ENCODE measurements at regions not wholly inside any gene's neighbourhood (a gene's known extent, or its start where the extent isn't known, plus 50 kb on each side); places are given as distances from the start of the nearest gene placed in this dataset.

DNA sequence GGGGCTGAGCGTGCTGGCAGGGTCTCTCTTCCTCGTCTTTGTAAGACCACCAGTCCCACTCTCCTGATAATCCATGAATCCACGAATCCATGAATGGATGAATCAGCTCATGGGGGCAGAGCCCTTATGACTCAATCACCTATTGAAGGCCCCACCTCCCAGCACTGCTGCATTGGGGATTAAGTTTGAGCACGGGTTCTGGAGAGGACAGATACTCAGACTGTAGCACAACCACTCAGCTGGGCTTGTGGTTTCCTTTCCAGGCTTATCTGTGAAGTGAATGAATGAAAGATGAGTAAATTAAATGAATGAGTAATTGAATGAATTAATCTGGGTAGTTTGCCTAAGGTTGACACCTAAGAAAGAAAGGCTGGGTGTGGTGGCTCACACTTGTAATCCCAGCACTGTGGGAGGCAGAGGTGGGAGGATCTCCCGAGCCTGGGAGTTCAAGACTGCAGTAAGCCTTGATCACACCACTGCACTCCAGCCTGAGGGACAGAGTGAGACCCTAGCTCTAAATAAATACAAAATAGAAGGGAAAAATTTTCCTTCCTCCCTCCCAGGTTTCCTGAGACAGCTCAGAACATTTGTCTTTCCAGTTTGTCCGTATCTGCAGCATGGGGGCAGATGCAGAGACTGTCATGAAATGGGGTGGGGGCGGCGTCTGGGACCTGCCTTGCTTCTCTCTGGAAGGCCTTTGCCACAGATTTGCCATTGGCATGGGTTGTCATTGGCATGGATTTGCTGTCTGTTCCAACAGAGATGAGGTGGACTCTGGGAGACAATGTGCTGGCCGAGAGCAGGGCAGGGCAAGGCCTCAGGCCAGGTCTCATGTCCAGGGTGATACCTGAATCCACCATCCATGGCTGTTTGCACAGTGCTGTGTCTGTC, 187.7 kb upstream of the C1orf174 start:
- TF ChIP-seq, protein P1, sequence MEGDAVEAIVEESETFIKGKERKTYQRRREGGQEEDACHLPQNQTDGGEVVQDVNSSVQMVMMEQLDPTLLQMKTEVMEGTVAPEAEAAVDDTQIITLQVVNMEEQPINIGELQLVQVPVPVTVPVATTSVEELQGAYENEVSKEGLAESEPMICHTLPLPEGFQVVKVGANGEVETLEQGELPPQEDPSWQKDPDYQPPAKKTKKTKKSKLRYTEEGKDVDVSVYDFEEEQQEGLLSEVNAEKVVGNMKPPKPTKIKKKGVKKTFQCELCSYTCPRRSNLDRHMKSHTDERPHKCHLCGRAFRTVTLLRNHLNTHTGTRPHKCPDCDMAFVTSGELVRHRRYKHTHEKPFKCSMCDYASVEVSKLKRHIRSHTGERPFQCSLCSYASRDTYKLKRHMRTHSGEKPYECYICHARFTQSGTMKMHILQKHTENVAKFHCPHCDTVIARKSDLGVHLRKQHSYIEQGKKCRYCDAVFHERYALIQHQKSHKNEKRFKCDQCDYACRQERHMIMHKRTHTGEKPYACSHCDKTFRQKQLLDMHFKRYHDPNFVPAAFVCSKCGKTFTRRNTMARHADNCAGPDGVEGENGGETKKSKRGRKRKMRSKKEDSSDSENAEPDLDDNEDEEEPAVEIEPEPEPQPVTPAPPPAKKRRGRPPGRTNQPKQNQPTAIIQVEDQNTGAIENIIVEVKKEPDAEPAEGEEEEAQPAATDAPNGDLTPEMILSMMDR (IDR thresholded peaks at IDR 0.05) = no peak
- no peak for TF ChIP-seq POLR2A (IDR thresholded peaks at IDR 0.05)
